H1 (cell line): ENCODE measurements at regions not wholly inside any gene's neighbourhood (a gene's known extent, or its start where the extent isn't known, plus 50 kb on each side); places are given as distances from the start of the nearest gene placed in this dataset.

ENCODE experiments used
- CTCF ChIA-PET: fragments of 300-600 bp; sonication (Branson Sonifier 250); formaldehyde crosslinking; loops from one replicate; lab custom pipeline; 2021; ENCODE audit not compliant: partially characterized antibody; lab: Charles Lee
- POLR2A ChIA-PET: fragments of 300-600 bp; sonication (Branson Sonifier 250); formaldehyde crosslinking; loops from one replicate; lab custom pipeline; 2021; ENCODE audit warnings: inconsistent platforms; ENCODE audit not compliant: partially characterized antibody; lab: Charles Lee
- DNase-seq, 2 experiments: peaks; one replicate each; pipeline versions ENCODE4 v3.0.0 to v3.0.0-alpha.2; 2010 to 2022; ENCODE audit warnings: low spot score in 2 of 2, low read depth in 1 of 2, mixed read lengths in 1 of 2
- FAIRE-seq: peaks from 2 replicates; lab custom pipeline; 2011; peaks lifted over from hg19 to GRCh38; lab: Jason Lieb, UNC
- H2AFZ ChIP-seq: 2 replicates; pipeline ENCODE4 v1.8.1; 2012; ENCODE audit warnings: low read length, inconsistent platforms
- H2AK5ac ChIP-seq: 2 replicates; pipeline ENCODE4 v1.6.1; 2013; ENCODE audit warnings: low read depth, low read length
- H2BK120ac ChIP-seq: replicated peaks from 2 replicates; pipeline ENCODE3; 2013; ENCODE audit warnings: low read depth, low read length, inconsistent platforms
- H2BK12ac ChIP-seq: 2 replicates; pipeline ENCODE4 v1.6.1; 2013; ENCODE audit warnings: low read depth, low read length
- H2BK15ac ChIP-seq: 2 replicates; pipeline ENCODE4 v1.6.1; 2013; ENCODE audit warnings: low read length
- H2BK20ac ChIP-seq: 2 replicates; pipeline ENCODE4 v1.6.1; 2013; ENCODE audit warnings: low read length
- H2BK5ac ChIP-seq: 2 replicates; pipeline ENCODE4 v1.6.1; 2013; ENCODE audit warnings: low read depth, low read length
- H3K14ac ChIP-seq: 2 replicates; pipeline ENCODE4 v1.6.1; 2013; ENCODE audit warnings: inconsistent platforms; ENCODE audit not compliant: insufficient read length
- H3K18ac ChIP-seq: 2 replicates; pipeline ENCODE4 v1.6.1; 2013; ENCODE audit warnings: low read length; ENCODE audit errors: extremely low read depth
- H3K23ac ChIP-seq: 2 replicates; pipeline ENCODE4 v1.6.1; 2013; ENCODE audit warnings: inconsistent platforms; ENCODE audit not compliant: insufficient read length
- H3K23me2 ChIP-seq: 2 replicates; pipeline ENCODE4 v1.6.1; 2013; ENCODE audit warnings: low read depth, low read length
- H3K27ac ChIP-seq: 2 replicates; pipeline ENCODE4 v1.6.1; 2011; ENCODE audit warnings: low read depth, low read length, inconsistent platforms
- H3K27me3 ChIP-seq, 4 experiments: replicated peaks in 1 of 4; 1 replicate in 1 of 4; 2 replicates in 3 of 4; pipeline versions ENCODE4 v1.6.1 to v1.8.1; 2011 to 2013; ENCODE audit warnings: low read length in 3 of 4, mild to moderate bottlenecking in 3 of 4, inconsistent platforms in 2 of 4, mixed read lengths in 2 of 4, moderate library complexity in 1 of 4; ENCODE audit not compliant: control insufficient read depth in 3 of 4, insufficient read depth in 3 of 4; ENCODE audit errors: extremely low read depth in 1 of 4
- H3K36me3 ChIP-seq, 4 experiments: 2 replicates each; pipeline versions ENCODE4 v1.6.1 to v1.8.1; 2011 to 2013; ENCODE audit warnings: mild to moderate bottlenecking in 4 of 4, low read length in 3 of 4, moderate library complexity in 2 of 4, control low read depth in 1 of 4, inconsistent platforms in 1 of 4; ENCODE audit not compliant: insufficient read depth in 4 of 4, control insufficient read depth in 2 of 4
- H3K4ac ChIP-seq: replicated peaks from 2 replicates; pipeline ENCODE3; 2013; ENCODE audit warnings: low read length, low read depth, mixed read lengths, inconsistent platforms; ENCODE audit not compliant: insufficient read length
- H3K4me1 ChIP-seq, 4 experiments: replicated peaks in 1 of 4; 1 replicate in 1 of 4; 2 replicates in 3 of 4; pipeline versions ENCODE4 v1.6.1 to v1.8.1; 2011 to 2013; ENCODE audit warnings: low read length in 3 of 4, inconsistent platforms in 2 of 4, mixed read lengths in 1 of 4; ENCODE audit not compliant: insufficient read depth in 4 of 4, control insufficient read depth in 3 of 4
- H3K4me2 ChIP-seq, 2 experiments: 2 replicates each; pipeline versions ENCODE4 v1.6.1 to v1.8.1; 2011 to 2013; ENCODE audit warnings: low read depth in 2 of 2, low read length in 2 of 2, control low read depth in 1 of 2, inconsistent platforms in 1 of 2, mild to moderate bottlenecking in 1 of 2; ENCODE audit not compliant: insufficient read depth in 1 of 2
- H3K4me3 ChIP-seq, 4 experiments: fragments of 200-600, 300-600 bp in 1 of 4; sonication (generic), shearing (Covaris generic), sonication (Bioruptor Twin) in 1 of 4; 2 replicates each; pipeline versions ENCODE4 v1.5.1 to v1.8.1; 2011 to 2016; ENCODE audit warnings: low read length in 4 of 4, low read depth in 3 of 4, control low read depth in 2 of 4, inconsistent platforms in 2 of 4, mild to moderate bottlenecking in 2 of 4, mixed read lengths in 1 of 4, moderate library complexity in 1 of 4; ENCODE audit not compliant: insufficient read depth in 2 of 4; ENCODE audit errors: extremely low read depth in 1 of 4
- H3K56ac ChIP-seq: replicated peaks from 2 replicates; pipeline ENCODE3; 2013; ENCODE audit warnings: low read depth, mild to moderate bottlenecking, mixed read lengths, low read length, inconsistent platforms; ENCODE audit not compliant: insufficient read length
- H3K79me1 ChIP-seq: 2 replicates; pipeline ENCODE4 v1.6.1; 2013; ENCODE audit warnings: low read depth, low read length, control low read depth
- H3K79me2 ChIP-seq, 2 experiments: 2 replicates each; pipeline versions ENCODE4 v1.6.1 to v1.8.1; 2012 to 2013; ENCODE audit warnings: low read length in 2 of 2, mild to moderate bottlenecking in 2 of 2, inconsistent platforms in 1 of 2; ENCODE audit not compliant: insufficient read depth in 2 of 2, control insufficient read depth in 1 of 2
- H3K9ac ChIP-seq, 4 experiments: replicated peaks in 1 of 4; 1 replicate in 1 of 4; 2 replicates in 3 of 4; pipeline versions ENCODE4 v1.6.1 to v1.8.1; 2011 to 2013; ENCODE audit warnings: low read depth in 3 of 4, low read length in 3 of 4, control low read depth in 2 of 4, mild to moderate bottlenecking in 2 of 4, moderate library complexity in 2 of 4, inconsistent platforms in 1 of 4; ENCODE audit errors: extremely low read depth in 1 of 4
- H3K9me3 ChIP-seq, 2 experiments: 2 replicates each; pipeline versions ENCODE4 v1.6.1 to v1.8.1; 2012 to 2013; ENCODE audit warnings: mild to moderate bottlenecking in 2 of 2, moderate library complexity in 2 of 2, control low read depth in 1 of 2, inconsistent platforms in 1 of 2, low read depth in 1 of 2, low read length in 1 of 2, mixed read lengths in 1 of 2; ENCODE audit not compliant: insufficient read depth in 2 of 2
- H4K20me1 ChIP-seq, 2 experiments: replicated peaks in 1 of 2; 2 replicates each; pipeline versions ENCODE3 to v1.8.1; 2011 to 2013; ENCODE audit warnings: inconsistent platforms in 2 of 2, low read length in 2 of 2, mild to moderate bottlenecking in 1 of 2; ENCODE audit not compliant: insufficient read depth in 2 of 2, control insufficient read depth in 1 of 2
- H4K5ac ChIP-seq: 2 replicates; pipeline ENCODE4 v1.6.1; 2013; ENCODE audit warnings: low read length, low read depth, mixed read lengths, inconsistent platforms; ENCODE audit not compliant: insufficient read length
- H4K8ac ChIP-seq: 2 replicates; pipeline ENCODE4 v1.8.0; 2013; ENCODE audit warnings: mild to moderate bottlenecking, moderate library complexity, low read length, inconsistent platforms; ENCODE audit not compliant: insufficient read depth; ENCODE audit errors: extremely low read depth
- H4K91ac ChIP-seq: replicated peaks from 2 replicates; pipeline ENCODE3; 2013; ENCODE audit warnings: low read length, mixed read lengths, inconsistent platforms; ENCODE audit not compliant: insufficient read length
- BACH1 ChIP-seq: IDR thresholded peaks from 2 replicates; pipeline ENCODE4 v1.6.1; 2012; ENCODE audit warnings: low read length, improper control_type of control experiment
- CEBPB ChIP-seq: IDR thresholded peaks from 2 replicates; pipeline ENCODE4 v1.6.1; 2012; ENCODE audit warnings: low read depth, low read length
- HDAC2 ChIP-seq, 2 experiments: fragments of 300-600 bp in 1 of 2; sonication (generic) in 1 of 2; IDR thresholded peaks; 2 replicates each; pipeline ENCODE4 v1.6.1; 2011 to 2012; ENCODE audit warnings: low read depth in 2 of 2, low read length in 2 of 2, mild to moderate bottlenecking in 2 of 2, moderate library complexity in 2 of 2, borderline replicate concordance in 1 of 2, inconsistent platforms in 1 of 2
- RNF2 ChIP-seq: fragments of 200-900, 300-1000 bp; sonication (generic); IDR thresholded peaks from 2 replicates; pipeline ENCODE4 v1.7.1; 2016; ENCODE audit warnings: borderline replicate concordance, low read depth, mild to moderate bottlenecking, antibody characterized with exemption, low read length; ENCODE audit not compliant: poor library complexity, severe bottlenecking; ENCODE audit errors: missing control alignments
- TAF1 ChIP-seq: IDR thresholded peaks from 2 replicates; pipeline ENCODE4 v1.6.1; 2011; ENCODE audit warnings: mild to moderate bottlenecking, low read depth, low read length
- WGBS, 2 experiments: shearing (Covaris generic) in 1 of 2; methylation state at CpG; one replicate each; pipeline versions ENCODE4 v1.1.6 to v1.1.7; 2013 to 2015; ENCODE audit warnings: low lambda C conversion rate in 2 of 2, mixed read lengths in 2 of 2, inconsistent platforms in 1 of 2, low coverage in 1 of 2, missing lambda C conversion rate in 1 of 2; ENCODE audit not compliant: insufficient replicate concordance in 2 of 2, insufficient coverage in 1 of 2, insufficient read length in 1 of 2; ENCODE audit errors: extremely low coverage in 1 of 2, missing lambda C conversion rate in 1 of 2; 5-methylcytosine and 5-hydroxymethylcytosine counted together
- TF ChIP-seq, protein P1 (sequence below): IDR thresholded peaks from 2 replicates; pipeline ENCODE4 v1.6.1; 2012; ENCODE audit warnings: inconsistent platforms

GRCh38 chr7:35463751-35464150 lies 209.9 kb upstream of the TBX20 start:
- 92% methylated on average over 4 of the region's 4 CpGs; no CpG with 5 or more reads in 1 of the 2 experiments for WGBS, 2 experiments
- Histone ChIP-seq H4K20me1 (no peaks in the 10 kb centered on the region), H3K4me1 (peaks cover 0 to 7% (median 2%) of the 10 kb centered on the region in 4 experiments; a peak in 2 of 7 replicates), H4K8ac (no peak overlapping the region), H3K4ac (no peak overlapping the region), H3K56ac (no peak overlapping the region), H2AK5ac (no peak overlapping the region), H3K4me2 (no peak overlapping the region), H3K79me1 (no peaks in the 10 kb centered on the region), H2BK120ac (no peak overlapping the region), H3K36me3 (no peaks in the 10 kb centered on the region), H3K9ac (no peak overlapping the region), H3K27ac (no peak overlapping the region), H3K23ac (no peak overlapping the region), H3K4me3 (no peak overlapping the region), H3K18ac (no peak overlapping the region), H2BK20ac (no peak overlapping the region), H4K5ac (no peak overlapping the region), H2BK12ac (no peak overlapping the region)
- DNase-seq = no peak
- POLR2A ChIA-PET = no interaction called here
- no peak for FAIRE-seq
- TF ChIP-seq RNF2 (no peak), BACH1 (no peak), TAF1 (no peak), CEBPB (no peak), HDAC2 (IDR thresholded peaks at IDR 0.05; ENCODE audit: borderline replicate concordance in 1 of 2, low read depth in 2 of 2, low read length in 2 of 2) (no peak)
- TF ChIP-seq, protein P1, sequence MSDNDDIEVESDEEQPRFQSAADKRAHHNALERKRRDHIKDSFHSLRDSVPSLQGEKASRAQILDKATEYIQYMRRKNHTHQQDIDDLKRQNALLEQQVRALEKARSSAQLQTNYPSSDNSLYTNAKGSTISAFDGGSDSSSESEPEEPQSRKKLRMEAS = no peak
- TF ChIP-seq, all 59 proteins: peak for 0
- CTCF ChIA-PET = interaction anchor here (0.6 kb wide), 1 partner anchor 13 kb away, joined by 3 read pairs; no protein-coding TSS in a partner anchor
- Histone ChIP-seq H3K23me2 (no peaks in the 10 kb centered on the region), H4K91ac (no peak overlapping the region), H2BK5ac (no peak overlapping the region), H3K14ac (no peak overlapping the region), H3K79me2 (no peaks in the 10 kb centered on the region), H2AFZ (no peak overlapping the region), H3K27me3 (no peaks in the 10 kb centered on the region), H2BK15ac (no peak overlapping the region), H3K9me3 (no peaks in the 10 kb centered on the region)
